ENCODE measurements at regions not wholly inside any gene's neighbourhood (a gene's known extent, or its start where the extent isn't known, plus 50 kb on each side); places are given as distances from the start of the nearest gene placed in this dataset.

GRCh38 chr12:124642105-124642504 lies 74.7 kb upstream of the NCOR2 start:
- no peak for DNase-seq
- no TSS peak for BruUV-seq (replicated peaks)
- Mint-ChIP-seq H3K4me3 (ENCODE audit: unreplicated experiment) (no peak overlapping the region), H3K27me3 (ENCODE audit: insufficient read depth, unreplicated experiment) (no peaks in the 10 kb centered on the region), H3K4me1 (ENCODE audit: low read depth, unreplicated experiment) (no peaks in the 10 kb centered on the region), H3K36me3 (ENCODE audit: insufficient read depth, unreplicated experiment) (no peaks in the 10 kb centered on the region), H3K27ac (ENCODE audit: unreplicated experiment) (no peak overlapping the region), H3K9me3 (ENCODE audit: unreplicated experiment) (no peaks in the 10 kb centered on the region)
- Histone ChIP-seq H3K4me3 (ENCODE audit: low read depth, low read length) (no peak overlapping the region), H3K27me3 (replicated peaks; ENCODE audit: control insufficient read depth, insufficient read depth, low read length) (no peaks in the 10 kb centered on the region), H3K4me1 (peaks cover 14% of the 10 kb centered on the region), H3K36me3 (ENCODE audit: control insufficient read depth, insufficient read depth, low read length) (no peaks in the 10 kb centered on the region), H3K9me3 (no peaks in the 10 kb centered on the region)
- CTCF ChIA-PET = interaction anchor here (0.6 kb wide), 1 partner anchor 20 kb away, joined by 4 read pairs; no protein-coding TSS in a partner anchor
- intact Hi-C loops (cut with micrococcal nuclease; ENCODE audit: unreplicated experiment) = no loop called here
- POLR2A ChIA-PET = no interaction called here
- TF ChIP-seq CTCF (IDR thresholded peaks at IDR 0.05; ENCODE audit: insufficient read depth in 1 of 2, low read depth in 1 of 2, low read length in 1 of 2, severe bottlenecking in 1 of 2, unreplicated experiment in 1 of 2) = no peak

GRCh38 chr12:124641591-124641990 lies 74.2 kb upstream of the NCOR2 start:
- Histone ChIP-seq H3K9me3 (no peaks in the 10 kb centered on the region), H3K36me3 (ENCODE audit: control insufficient read depth, insufficient read depth, low read length) (no peaks in the 10 kb centered on the region), H3K27me3 (replicated peaks; ENCODE audit: control insufficient read depth, insufficient read depth, low read length) (no peaks in the 10 kb centered on the region), H3K4me1 (peaks cover 19% of the 10 kb centered on the region), H3K4me3 (ENCODE audit: low read depth, low read length) (no peak overlapping the region)
- intact Hi-C loops (cut with micrococcal nuclease; ENCODE audit: unreplicated experiment) = no loop called here
- peaks cover 2% of the 10 kb centered on the region for H3K4me1 Mint-ChIP-seq (ENCODE audit: low read depth, unreplicated experiment)
- no peak overlapping the region for H3K27ac Mint-ChIP-seq (ENCODE audit: unreplicated experiment)
- CTCF ChIA-PET = no interaction called here
- no peaks in the 10 kb centered on the region for H3K9me3 Mint-ChIP-seq (ENCODE audit: unreplicated experiment)
- H3K4me3 Mint-ChIP-seq (ENCODE audit: unreplicated experiment) = no peak overlapping the region
- BruUV-seq (replicated peaks) = no TSS peak
- no peak for DNase-seq
- no peak for TF ChIP-seq CTCF (IDR thresholded peaks at IDR 0.05; ENCODE audit: insufficient read depth in 1 of 2, low read depth in 1 of 2, low read length in 1 of 2, severe bottlenecking in 1 of 2, unreplicated experiment in 1 of 2)
- no peaks in the 10 kb centered on the region for H3K36me3 Mint-ChIP-seq (ENCODE audit: insufficient read depth, unreplicated experiment)
- H3K27me3 Mint-ChIP-seq (ENCODE audit: insufficient read depth, unreplicated experiment) = no peaks in the 10 kb centered on the region
- POLR2A ChIA-PET = no interaction called here

- no peak overlapping the region for H3K4me3 Mint-ChIP-seq (ENCODE audit: unreplicated experiment)
These were observed 72.6 kb upstream of the NCOR2 start for GRCh38 chr12:124640056-124640455.

More at GRCh38 chr12:124640056-124640455, 72.6 kb upstream of the NCOR2 start:
- POLR2A ChIA-PET = interaction anchor here (0.6 kb wide), 1 partner anchor 9 kb away, joined by 3 read pairs; no protein-coding TSS in a partner anchor
- Histone ChIP-seq H3K36me3 (ENCODE audit: control insufficient read depth, insufficient read depth, low read length) (no peaks in the 10 kb centered on the region), H3K27me3 (replicated peaks; ENCODE audit: control insufficient read depth, insufficient read depth, low read length) (no peaks in the 10 kb centered on the region), H3K4me3 (ENCODE audit: low read depth, low read length) (no peak overlapping the region), H3K9me3 (no peaks in the 10 kb centered on the region), H3K4me1 (peaks cover 31% of the 10 kb centered on the region)
- H3K27me3 Mint-ChIP-seq (ENCODE audit: insufficient read depth, unreplicated experiment) = no peaks in the 10 kb centered on the region
- no peak overlapping the region for H3K27ac Mint-ChIP-seq (ENCODE audit: unreplicated experiment)
- CTCF ChIA-PET = interaction anchor here (0.6 kb wide), 1 partner anchor 306 kb away, joined by 5 read pairs; no protein-coding TSS in a partner anchor
- H3K4me1 Mint-ChIP-seq (ENCODE audit: low read depth, unreplicated experiment) = peaks cover 12% of the 10 kb centered on the region
- intact Hi-C loops (cut with micrococcal nuclease; ENCODE audit: unreplicated experiment) = no loop called here
- BruUV-seq (replicated peaks) = no TSS peak
- no peaks in the 10 kb centered on the region for H3K9me3 Mint-ChIP-seq (ENCODE audit: unreplicated experiment)
- no peak for DNase-seq
- H3K36me3 Mint-ChIP-seq (ENCODE audit: insufficient read depth, unreplicated experiment) = no peaks in the 10 kb centered on the region
- TF ChIP-seq CTCF (IDR thresholded peaks at IDR 0.05; ENCODE audit: insufficient read depth in 1 of 2, low read depth in 1 of 2, low read length in 1 of 2, severe bottlenecking in 1 of 2, unreplicated experiment in 1 of 2) = no peak
